ENCODE measurements at regions not wholly inside any gene's neighbourhood (a gene's known extent, or its start where the extent isn't known, plus 50 kb on each side); places are given as distances from the start of the nearest gene placed in this dataset.
"Not testable (repeated sequence)": the region's sequence is repeated elsewhere in the genome, so short reads cannot be mapped to it uniquely, and the experiment has no call there.

DNA sequence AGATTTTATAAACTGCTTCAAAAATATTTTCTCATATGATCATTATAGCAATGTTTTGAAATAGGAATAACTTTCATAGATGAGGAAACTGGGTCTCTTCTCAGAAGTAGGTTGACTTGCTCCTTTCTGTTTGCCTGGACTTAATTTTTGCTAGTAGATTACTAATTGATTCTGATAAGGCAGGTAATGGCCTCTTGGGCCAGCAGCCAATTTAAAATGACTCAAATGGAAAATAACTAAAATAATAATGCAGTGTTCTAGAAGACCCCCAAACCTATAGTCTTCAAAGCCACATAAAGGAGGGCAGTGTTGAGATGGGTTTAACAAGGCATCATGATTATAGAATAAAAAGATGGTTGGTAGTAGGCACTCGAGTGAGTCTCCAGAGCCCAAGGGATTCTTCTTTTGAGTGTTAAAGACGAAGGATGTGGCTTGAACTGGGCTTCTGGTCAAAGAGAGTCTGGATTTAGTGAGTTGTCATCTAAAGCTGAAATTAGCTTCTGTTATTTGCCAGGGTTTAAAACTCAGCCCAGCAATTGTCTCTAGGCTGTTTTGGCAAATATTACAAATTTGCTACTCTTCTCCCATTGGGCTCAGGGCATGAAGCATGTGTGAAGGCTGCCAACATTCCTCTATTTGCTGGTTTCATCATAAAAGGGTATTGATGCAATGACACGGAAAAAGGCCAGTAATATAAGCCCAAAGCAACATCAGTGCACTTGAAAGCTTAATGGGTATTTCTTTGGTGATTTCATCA, 297.1 kb upstream of the MEIS2 start:
- Histone ChIP-seq H3K27me3 (no peaks in the 10 kb centered on the region), H3K4me1 (no peaks in the 10 kb centered on the region), H3K36me3 (no peaks in the 10 kb centered on the region), H3K9me3 (no peaks in the 10 kb centered on the region), H3K4me3 (no peak overlapping the region), H3K27ac (no peak overlapping the region)
- no peak for DNase-seq
- intact Hi-C loops (cut with DNase I; ENCODE audit: low total_unique reads), result no loop called here
- WGBS, 5 donors, result 65 to 80% (median 75%) methylated on average over 3 of the region's 3 CpGs
- TF ChIP-seq POLR2A (IDR thresholded peaks at IDR 0.05) (no peak), POLR2AphosphoS5 (IDR thresholded peaks at IDR 0.05) (no peak)
- TF ChIP-seq, protein P1, sequence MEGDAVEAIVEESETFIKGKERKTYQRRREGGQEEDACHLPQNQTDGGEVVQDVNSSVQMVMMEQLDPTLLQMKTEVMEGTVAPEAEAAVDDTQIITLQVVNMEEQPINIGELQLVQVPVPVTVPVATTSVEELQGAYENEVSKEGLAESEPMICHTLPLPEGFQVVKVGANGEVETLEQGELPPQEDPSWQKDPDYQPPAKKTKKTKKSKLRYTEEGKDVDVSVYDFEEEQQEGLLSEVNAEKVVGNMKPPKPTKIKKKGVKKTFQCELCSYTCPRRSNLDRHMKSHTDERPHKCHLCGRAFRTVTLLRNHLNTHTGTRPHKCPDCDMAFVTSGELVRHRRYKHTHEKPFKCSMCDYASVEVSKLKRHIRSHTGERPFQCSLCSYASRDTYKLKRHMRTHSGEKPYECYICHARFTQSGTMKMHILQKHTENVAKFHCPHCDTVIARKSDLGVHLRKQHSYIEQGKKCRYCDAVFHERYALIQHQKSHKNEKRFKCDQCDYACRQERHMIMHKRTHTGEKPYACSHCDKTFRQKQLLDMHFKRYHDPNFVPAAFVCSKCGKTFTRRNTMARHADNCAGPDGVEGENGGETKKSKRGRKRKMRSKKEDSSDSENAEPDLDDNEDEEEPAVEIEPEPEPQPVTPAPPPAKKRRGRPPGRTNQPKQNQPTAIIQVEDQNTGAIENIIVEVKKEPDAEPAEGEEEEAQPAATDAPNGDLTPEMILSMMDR (IDR thresholded peaks at IDR 0.05), result no peak

DNA sequence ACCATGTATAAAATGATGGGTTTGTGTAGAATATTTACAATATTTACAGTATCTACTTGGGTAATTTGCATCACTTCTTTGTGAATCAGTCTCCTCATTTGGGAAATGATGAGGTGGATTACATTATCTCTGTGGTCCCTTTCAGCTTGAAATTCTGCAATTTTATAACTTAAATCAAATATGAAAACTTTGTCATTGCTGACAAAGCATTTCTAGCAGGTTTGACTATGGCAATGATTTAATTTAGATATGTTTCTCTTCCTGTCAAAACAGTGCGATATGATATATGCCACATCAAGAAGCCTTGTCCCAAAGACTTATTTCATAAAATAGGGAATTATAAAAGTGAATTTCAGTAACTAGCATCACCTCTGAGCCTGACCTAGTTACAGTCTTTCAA, 315.8 kb upstream of the MEIS2 start:
- H3K36me3 ChIP-seq, result no peaks in the 10 kb centered on the region
- peaks cover 0 to 4% (median 0%) of the 10 kb centered on the region in 4 donors for H3K9me3 ChIP-seq
- H3K27ac ChIP-seq, result no peak overlapping the region
- no peak overlapping the region for H3K4me3 ChIP-seq
- no peak for DNase-seq
- no peaks in the 10 kb centered on the region for H3K4me1 ChIP-seq
- intact Hi-C loops (cut with DNase I; ENCODE audit: low total_unique reads), result no loop called here
- H3K27me3 ChIP-seq, result no peaks in the 10 kb centered on the region
- no peak for TF ChIP-seq POLR2A (IDR thresholded peaks at IDR 0.05)
- no peak for TF ChIP-seq POLR2AphosphoS5 (IDR thresholded peaks at IDR 0.05)
- TF ChIP-seq EP300 (IDR thresholded peaks at IDR 0.05), result no peak
- TF ChIP-seq, protein P1 (IDR thresholded peaks at IDR 0.05), result no peak
- WGBS, 5 donors, result 90 to 100% (median 94%) methylated on average over 1 of the region's 1 CpG

DNA sequence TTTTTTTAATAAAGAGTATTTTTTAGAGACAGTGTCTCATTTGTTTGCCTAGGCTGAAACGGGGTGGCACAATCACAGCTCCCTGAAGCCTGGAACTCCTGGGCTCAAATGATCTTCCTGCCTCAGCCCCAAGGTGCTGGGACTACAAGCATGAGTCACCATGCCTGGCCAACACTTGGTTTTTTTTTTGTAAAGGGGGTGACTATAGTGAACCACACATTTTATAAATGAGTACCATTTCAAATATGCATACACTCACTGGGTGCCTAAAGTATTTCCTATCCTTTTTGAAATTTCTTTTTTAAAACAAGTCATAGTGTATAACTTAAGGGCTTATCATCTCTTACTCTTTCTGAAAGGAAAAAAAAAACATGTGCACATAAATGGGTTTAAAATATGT, 325.2 kb upstream of the MEIS2 start:
- Histone ChIP-seq H3K4me1 (no peaks in the 10 kb centered on the region), H3K4me3 (no peak overlapping the region), H3K9me3 (no peaks in the 10 kb centered on the region), H3K27me3 (no peaks in the 10 kb centered on the region), H3K36me3 (no peaks in the 10 kb centered on the region), H3K27ac (no peak overlapping the region)
- TF ChIP-seq POLR2AphosphoS5 (IDR thresholded peaks at IDR 0.05), result no peak
- no peak for TF ChIP-seq EP300 (IDR thresholded peaks at IDR 0.05)
- no peak for TF ChIP-seq POLR2A (IDR thresholded peaks at IDR 0.05)
- TF ChIP-seq, protein P1 (IDR thresholded peaks at IDR 0.05), result no peak
- WGBS, 5 donors, result 43 to 60% (median 56%) methylated on average over 1 of the region's 1 CpG
- intact Hi-C loops (cut with DNase I; ENCODE audit: low total_unique reads), result no loop called here
- no peak for DNase-seq

DNA sequence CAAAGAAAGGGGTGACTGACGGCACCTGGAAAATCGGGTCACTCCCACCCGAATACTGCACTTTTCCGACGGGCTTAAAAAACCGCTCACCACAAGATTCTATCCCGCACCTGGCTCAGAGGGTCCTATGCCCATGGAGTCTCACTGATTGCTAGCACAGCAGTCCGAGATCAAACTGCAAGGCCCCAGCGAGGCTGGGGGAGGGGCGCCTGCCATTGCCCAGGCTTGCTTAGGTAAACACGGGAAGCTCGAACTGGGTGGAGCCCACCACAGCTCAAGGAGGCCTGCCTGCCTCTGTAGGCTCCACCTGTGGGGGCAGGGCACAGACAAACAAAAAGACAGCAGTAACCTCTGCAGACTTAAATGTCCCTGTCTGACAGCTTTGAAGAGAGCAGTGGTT, 327.0 kb upstream of the MEIS2 start:
- 73 to 78% (median 78%) methylated on average over 12 of the region's 12 CpGs for WGBS, 5 donors
- H3K36me3 ChIP-seq; intact Hi-C loops (cut with DNase I; ENCODE audit: low total_unique reads): not testable (repeated sequence)

DNA sequence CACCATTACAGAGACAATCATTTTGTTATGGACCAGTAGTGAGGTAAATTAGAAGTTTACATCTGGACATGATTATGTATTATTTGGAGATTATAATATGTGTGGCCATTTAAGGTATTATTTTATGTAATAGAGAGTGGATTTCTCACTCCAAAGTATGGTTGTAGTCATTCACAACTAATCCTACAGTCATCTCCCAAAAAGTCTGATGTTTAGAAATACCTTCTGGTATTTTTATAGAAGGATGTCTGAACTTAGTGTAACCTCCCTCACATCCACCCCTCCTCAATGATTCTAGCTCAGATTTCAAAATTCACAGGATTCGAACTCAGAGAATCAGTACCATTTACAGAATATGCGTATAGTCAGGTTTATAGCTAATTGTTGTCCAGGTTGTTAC, 346.6 kb upstream of the MEIS2 start:
- intact Hi-C loops (cut with DNase I; ENCODE audit: low total_unique reads), result no loop called here
- H3K27ac ChIP-seq, result no peak overlapping the region
- no peak overlapping the region for H3K4me3 ChIP-seq
- H3K27me3 ChIP-seq, result no peaks in the 10 kb centered on the region
- no peaks in the 10 kb centered on the region for H3K36me3 ChIP-seq
- no peak for TF ChIP-seq POLR2A (IDR thresholded peaks at IDR 0.05)
- TF ChIP-seq, protein P1 (IDR thresholded peaks at IDR 0.05), result no peak
- WGBS, 5 donors, result 92 to 97% (median 95%) methylated on average over 2 of the region's 2 CpGs
- no peak for DNase-seq
- H3K4me1 ChIP-seq, result no peaks in the 10 kb centered on the region
- H3K9me3 ChIP-seq, result peaks cover 0 to 7% (median 2%) of the 10 kb centered on the region in 4 donors

More for the DNA sequence above, 327.0 kb upstream of the MEIS2 start:
- H3K27me3 ChIP-seq, H3K9me3 ChIP-seq, H3K27ac ChIP-seq, H3K4me3 ChIP-seq, DNase-seq, H3K4me1 ChIP-seq: not testable (repeated sequence)
